Activated CD8-positive, alpha-beta memory T cell treated with anti-CD3 and anti-CD28 coated beads, Interleukin-2, amount 10 ng/mL, durations not matched to agents 7 days and 5 days (primary cell): ENCODE measurements at regions not wholly inside any gene's neighbourhood (a gene's known extent, or its start where the extent isn't known, plus 50 kb on each side); places are given as distances from the start of the nearest gene placed in this dataset.
"Not testable (repeated sequence)": the region's sequence is repeated elsewhere in the genome, so short reads cannot be mapped to it uniquely, and the experiment has no call there.

ENCODE experiments used
- ATAC-seq: fragments of 150-1000 bp; cut with Tn5 transposase; one replicate; pipeline ENCODE4 v1.10.0; 2021; ENCODE audit warnings: moderate library complexity
- CTCF ChIA-PET: fragments of 350-600 bp; sonication (Branson Sonifier 250); formaldehyde crosslinking; loops from one replicate; lab custom pipeline; 2021; ENCODE audit warnings: antibody characterized with exemption; lab: Charles Lee
- DNase-seq: peaks from one replicate; pipeline ENCODE4 v3.0.0-alpha.2; 2020
- H3K27ac Mint-ChIP-seq: one replicate; pipeline ENCODE4 v1.8.0; 2021; ENCODE audit warnings: mild to moderate bottlenecking, mixed read lengths
- H3K27me3 Mint-ChIP-seq: one replicate; pipeline ENCODE4 v1.8.0; 2021; ENCODE audit warnings: mixed read lengths
- H3K36me3 Mint-ChIP-seq: one replicate; pipeline ENCODE4 v1.8.0; 2021; ENCODE audit warnings: mild to moderate bottlenecking, mixed read lengths
- H3K4me1 Mint-ChIP-seq: one replicate; pipeline ENCODE4 v1.8.0; 2021; ENCODE audit warnings: mixed read lengths
- H3K4me3 Mint-ChIP-seq: one replicate; pipeline ENCODE4 v1.8.0; 2021; ENCODE audit warnings: mild to moderate bottlenecking, moderate library complexity, mixed read lengths
- H3K9me3 Mint-ChIP-seq: one replicate; pipeline ENCODE4 v1.8.0; 2022; ENCODE audit warnings: low read depth, mixed read lengths

- Mint-ChIP-seq H3K27me3 (peaks cover 4% of the 10 kb centered on the region), H3K4me1 (peaks cover 29% of the 10 kb centered on the region), H3K27ac (peak overlapping the region; percentile 86), H3K9me3 (no peaks in the 10 kb centered on the region), H3K4me3 (peak overlapping the region; percentile 77), H3K36me3 (peaks cover 6% of the 10 kb centered on the region)
- DNase-seq (peak; percentile 99), ATAC-seq (peak; percentile 96)
- CTCF ChIA-PET = interaction anchor here (0.9 to 1.5 kb wide), 3 partner anchors 70 to 140 kb away, joined by 3 read pairs; no protein-coding TSS in a partner anchor
Measured at GRCh38 chr7:112939574-112940313, 146.9 kb downstream of the GPR85 start.

GRCh38 chr7:112938863-112939573 is 147.6 kb downstream of the GPR85 start:
- Mint-ChIP-seq H3K27ac (peak overlapping the region; percentile 80), H3K4me1 (peaks cover 29% of the 10 kb centered on the region), H3K27me3 (peaks cover 4% of the 10 kb centered on the region), H3K9me3 (no peaks in the 10 kb centered on the region), H3K36me3 (peaks cover 9% of the 10 kb centered on the region), H3K4me3 (peak overlapping the region; percentile 77)
- CTCF ChIA-PET = interaction anchor here (0.9 to 1.5 kb wide), 2 partner anchors 73 to 140 kb away, joined by 3 read pairs; no protein-coding TSS in a partner anchor
- ATAC-seq = peak; percentile 5
- DNase-seq = peak; percentile 65

GRCh38 chr7:112937651-112938415 is 147.6 kb upstream of the TMEM168 start:
- CTCF ChIA-PET = no interaction called here
- Mint-ChIP-seq H3K27ac (no peak overlapping the region), H3K36me3 (peaks cover 10% of the 10 kb centered on the region), H3K4me1 (peaks cover 29% of the 10 kb centered on the region), H3K27me3 (no peaks in the 10 kb centered on the region), H3K9me3 (no peaks in the 10 kb centered on the region), H3K4me3 (peak overlapping the region; percentile 77)
- ATAC-seq (no peak), DNase-seq (no peak)

GRCh38 chr7:112933598-112933997 is 143.4 kb upstream of the TMEM168 start:
- DNase-seq = no peak
- Mint-ChIP-seq H3K4me1 (peaks cover 16% of the 10 kb centered on the region), H3K9me3 (no peaks in the 10 kb centered on the region), H3K4me3 (no peak overlapping the region), H3K36me3 (peaks cover 17% of the 10 kb centered on the region), H3K27me3 (no peaks in the 10 kb centered on the region), H3K27ac (no peak overlapping the region)
- CTCF ChIA-PET = no interaction called here
- no peak for ATAC-seq

- DNase-seq = no peak
- no peak overlapping the region for H3K27ac Mint-ChIP-seq
- no peaks in the 10 kb centered on the region for H3K9me3 Mint-ChIP-seq
- ATAC-seq = no peak
- peaks cover 19% of the 10 kb centered on the region for H3K36me3 Mint-ChIP-seq
- peaks cover 1% of the 10 kb centered on the region for H3K4me1 Mint-ChIP-seq
- no peak overlapping the region for H3K4me3 Mint-ChIP-seq
- H3K27me3 Mint-ChIP-seq = no peaks in the 10 kb centered on the region
- CTCF ChIA-PET = interaction anchor here (0.6 kb wide), 1 partner anchor 396 kb away, joined by 3 read pairs; no protein-coding TSS in a partner anchor
Measured at GRCh38 chr7:112930787-112931186, 140.6 kb upstream of the TMEM168 start.

- H3K9me3 Mint-ChIP-seq = no peaks in the 10 kb centered on the region
- CTCF ChIA-PET = no interaction called here
- no peaks in the 10 kb centered on the region for H3K27me3 Mint-ChIP-seq
- ATAC-seq (no peak), DNase-seq (no peak)
- peaks cover 15% of the 10 kb centered on the region for H3K36me3 Mint-ChIP-seq
- no peak overlapping the region for H3K27ac Mint-ChIP-seq
- no peaks in the 10 kb centered on the region for H3K4me1 Mint-ChIP-seq
- no peak overlapping the region for H3K4me3 Mint-ChIP-seq
Measured at GRCh38 chr7:112929421-112929820, 139.2 kb upstream of the TMEM168 start.

GRCh38 chr7:112926018-112926417 is 135.8 kb upstream of the TMEM168 start:
- H3K27me3 Mint-ChIP-seq = no peaks in the 10 kb centered on the region
- no peak for ATAC-seq
- H3K4me3 Mint-ChIP-seq = no peak overlapping the region
- H3K27ac Mint-ChIP-seq = no peak overlapping the region
- DNase-seq = no peak
- no peaks in the 10 kb centered on the region for H3K4me1 Mint-ChIP-seq
- no peaks in the 10 kb centered on the region for H3K9me3 Mint-ChIP-seq
- H3K36me3 Mint-ChIP-seq = peaks cover 11% of the 10 kb centered on the region
- CTCF ChIA-PET = no interaction called here

GRCh38 chr7:112922546-112922945 is 132.4 kb upstream of the TMEM168 start:
- CTCF ChIA-PET, H3K4me1 Mint-ChIP-seq: not testable (repeated sequence)

GRCh38 chr7:112916431-112916830 is 126.2 kb upstream of the TMEM168 start:
- H3K27ac Mint-ChIP-seq, H3K27me3 Mint-ChIP-seq, CTCF ChIA-PET, ATAC-seq, H3K4me1 Mint-ChIP-seq, H3K4me3 Mint-ChIP-seq, DNase-seq, H3K9me3 Mint-ChIP-seq: not testable (repeated sequence)
- peaks cover 21% of the 10 kb centered on the region for H3K36me3 Mint-ChIP-seq

More at GRCh38 chr7:112922546-112922945, 132.4 kb upstream of the TMEM168 start:
- not testable (repeated sequence) for H3K4me3 Mint-ChIP-seq, H3K9me3 Mint-ChIP-seq, H3K36me3 Mint-ChIP-seq, DNase-seq, ATAC-seq, H3K27ac Mint-ChIP-seq, H3K27me3 Mint-ChIP-seq

- H3K4me3 Mint-ChIP-seq = no peak overlapping the region
- H3K36me3 Mint-ChIP-seq = peaks cover 55% of the 10 kb centered on the region
- no peaks in the 10 kb centered on the region for H3K4me1 Mint-ChIP-seq
- ATAC-seq (no peak), DNase-seq (no peak)
- H3K27me3 Mint-ChIP-seq = no peaks in the 10 kb centered on the region
- H3K9me3 Mint-ChIP-seq = no peaks in the 10 kb centered on the region
- CTCF ChIA-PET = interaction anchor here (0.9 kb wide), 1 partner anchor 9 kb away, joined by 4 read pairs; no protein-coding TSS in a partner anchor
- no peak overlapping the region for H3K27ac Mint-ChIP-seq
Measured at GRCh38 chr7:112908086-112908485, 117.9 kb upstream of the TMEM168 start.

GRCh38 chr7:112907658-112908057 is 117.5 kb upstream of the TMEM168 start:
- Mint-ChIP-seq H3K36me3 (peaks cover 51% of the 10 kb centered on the region), H3K4me1 (no peaks in the 10 kb centered on the region), H3K27me3 (no peaks in the 10 kb centered on the region), H3K9me3 (no peaks in the 10 kb centered on the region), H3K4me3 (no peak overlapping the region), H3K27ac (no peak overlapping the region)
- ATAC-seq (no peak), DNase-seq (no peak)
- CTCF ChIA-PET = interaction anchor here (0.9 kb wide), 1 partner anchor 8 kb away, joined by 4 read pairs; no protein-coding TSS in a partner anchor

- Mint-ChIP-seq H3K27ac (no peak overlapping the region), H3K27me3 (no peaks in the 10 kb centered on the region), H3K36me3 (peaks cover 41% of the 10 kb centered on the region), H3K4me3 (no peak overlapping the region), H3K9me3 (no peaks in the 10 kb centered on the region), H3K4me1 (no peaks in the 10 kb centered on the region)
- ATAC-seq (no peak), DNase-seq (no peak)
- CTCF ChIA-PET = no interaction called here
Measured at GRCh38 chr7:112905950-112906349, 115.8 kb upstream of the TMEM168 start.

- CTCF ChIA-PET = no interaction called here
- ATAC-seq (no peak), DNase-seq (no peak)
- Mint-ChIP-seq H3K36me3 (peaks cover 36% of the 10 kb centered on the region), H3K27me3 (no peaks in the 10 kb centered on the region), H3K4me1 (no peaks in the 10 kb centered on the region), H3K4me3 (no peak overlapping the region), H3K27ac (no peak overlapping the region), H3K9me3 (no peaks in the 10 kb centered on the region)
Measured at GRCh38 chr7:112905413-112905812, 115.2 kb upstream of the TMEM168 start.
